Tibial nerve (tissue), 4 donors: ENCODE measurements at regions not wholly inside any gene's neighbourhood (a gene's known extent, or its start where the extent isn't known, plus 50 kb on each side); places are given as distances from the start of the nearest gene placed in this dataset.

Experiments
- EP300 ChIP-seq, 2 donors: sonication (generic); formaldehyde crosslinking; IDR thresholded peaks; one replicate each; pipeline ENCODE4 v1.6.1; 2017; ENCODE audit warnings: antibody characterized with exemption in 2 of 2, mild to moderate bottlenecking in 1 of 2
- POLR2A ChIP-seq, 2 donors: fragments of 450-650 bp; IDR thresholded peaks; one replicate each; pipeline ENCODE4 v1.6.1; 2017; ENCODE audit warnings: antibody characterized with exemption in 2 of 2, mild to moderate bottlenecking in 2 of 2, moderate library complexity in 2 of 2
- TF ChIP-seq, protein P1 (sequence below), 5 experiments: fragments of 200-600 bp in 3 of 5; fragments of 450-650 bp in 2 of 5; sonication (generic) in 3 of 5; IDR thresholded peaks; one replicate each; pipeline ENCODE4 v1.5.1; 2016 to 2019; ENCODE audit warnings: antibody characterized with exemption in 5 of 5, mild to moderate bottlenecking in 3 of 5, moderate library complexity in 2 of 5

DNA sequence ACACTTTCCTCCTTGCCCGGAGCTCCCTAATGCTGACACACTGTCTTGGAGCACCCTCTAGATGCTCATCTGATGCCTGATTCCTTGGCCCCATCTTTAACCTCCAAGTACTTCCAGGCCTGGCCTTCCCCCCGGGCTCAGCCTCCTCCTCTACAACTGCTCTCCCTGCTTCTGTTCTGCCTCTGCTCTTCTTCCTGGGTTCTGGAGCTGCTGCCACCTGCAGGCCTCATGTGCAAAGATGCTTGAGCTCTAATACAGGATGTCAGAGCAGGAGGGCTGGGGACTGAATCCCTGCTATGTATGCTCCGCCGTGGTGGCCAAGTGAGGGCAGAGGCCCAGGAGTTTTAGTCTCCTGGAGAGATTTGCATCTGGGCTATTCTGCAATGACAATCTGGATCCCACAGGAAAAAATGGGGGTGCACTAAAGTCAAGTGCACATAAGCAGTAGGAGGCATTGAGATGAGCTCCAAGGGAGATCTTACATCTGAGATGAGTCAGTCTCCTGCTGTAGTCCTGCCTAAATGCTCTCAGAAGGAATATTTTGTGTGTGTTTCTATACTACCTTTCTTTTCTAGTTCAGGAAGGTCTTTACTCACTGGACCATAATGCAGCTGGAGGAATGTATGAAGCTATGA is 296.3 kb downstream of the UACA start:
- TF ChIP-seq, protein P1, sequence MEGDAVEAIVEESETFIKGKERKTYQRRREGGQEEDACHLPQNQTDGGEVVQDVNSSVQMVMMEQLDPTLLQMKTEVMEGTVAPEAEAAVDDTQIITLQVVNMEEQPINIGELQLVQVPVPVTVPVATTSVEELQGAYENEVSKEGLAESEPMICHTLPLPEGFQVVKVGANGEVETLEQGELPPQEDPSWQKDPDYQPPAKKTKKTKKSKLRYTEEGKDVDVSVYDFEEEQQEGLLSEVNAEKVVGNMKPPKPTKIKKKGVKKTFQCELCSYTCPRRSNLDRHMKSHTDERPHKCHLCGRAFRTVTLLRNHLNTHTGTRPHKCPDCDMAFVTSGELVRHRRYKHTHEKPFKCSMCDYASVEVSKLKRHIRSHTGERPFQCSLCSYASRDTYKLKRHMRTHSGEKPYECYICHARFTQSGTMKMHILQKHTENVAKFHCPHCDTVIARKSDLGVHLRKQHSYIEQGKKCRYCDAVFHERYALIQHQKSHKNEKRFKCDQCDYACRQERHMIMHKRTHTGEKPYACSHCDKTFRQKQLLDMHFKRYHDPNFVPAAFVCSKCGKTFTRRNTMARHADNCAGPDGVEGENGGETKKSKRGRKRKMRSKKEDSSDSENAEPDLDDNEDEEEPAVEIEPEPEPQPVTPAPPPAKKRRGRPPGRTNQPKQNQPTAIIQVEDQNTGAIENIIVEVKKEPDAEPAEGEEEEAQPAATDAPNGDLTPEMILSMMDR (IDR thresholded peaks at IDR 0.05) = peak in 4 of 5 experiments; percentile 34 to 54 (median 44)
- TF ChIP-seq EP300 (IDR thresholded peaks at IDR 0.05) (no peak), POLR2A (IDR thresholded peaks at IDR 0.05) (no peak)
